ENCODE measurements at regions not wholly inside any gene's neighbourhood (a gene's known extent, or its start where the extent isn't known, plus 50 kb on each side); places are given as distances from the start of the nearest gene placed in this dataset.

GRCh38 chr5:175235251-175235960 is 208.6 kb downstream of the DRD1 start:
- no peak overlapping the region for H3K4me3 ChIP-seq (ENCODE audit: low read depth, low read length)
- no peak for TF ChIP-seq CTCF (IDR thresholded peaks at IDR 0.05; ENCODE audit: low read depth, low read length)

GRCh38 chr5:175230299-175230698 is 213.7 kb downstream of the DRD1 start:
- no peak for TF ChIP-seq CTCF (IDR thresholded peaks at IDR 0.05; ENCODE audit: low read depth, low read length)
- no peak overlapping the region for H3K4me3 ChIP-seq (ENCODE audit: low read depth, low read length)

GRCh38 chr5:175226506-175226905 is 217.5 kb downstream of the DRD1 start:
- no peak for TF ChIP-seq CTCF (IDR thresholded peaks at IDR 0.05; ENCODE audit: low read depth, low read length)
- no peak overlapping the region for H3K4me3 ChIP-seq (ENCODE audit: low read depth, low read length)

- no peak overlapping the region for H3K4me3 ChIP-seq (ENCODE audit: low read depth, low read length)
- TF ChIP-seq CTCF (IDR thresholded peaks at IDR 0.05; ENCODE audit: low read depth, low read length) = no peak
Observed at GRCh38 chr5:175223291-175223690, 220.7 kb downstream of the DRD1 start.

- no peak overlapping the region for H3K4me3 ChIP-seq (ENCODE audit: low read depth, low read length)
- no peak for TF ChIP-seq CTCF (IDR thresholded peaks at IDR 0.05; ENCODE audit: low read depth, low read length)
Observed at GRCh38 chr5:175222621-175223020, 221.4 kb downstream of the DRD1 start.

GRCh38 chr5:175220549-175220948 is 223.4 kb downstream of the DRD1 start:
- no peak overlapping the region for H3K4me3 ChIP-seq (ENCODE audit: low read depth, low read length)
- no peak for TF ChIP-seq CTCF (IDR thresholded peaks at IDR 0.05; ENCODE audit: low read depth, low read length)

GRCh38 chr5:175219366-175219765 is 224.6 kb downstream of the DRD1 start:
- TF ChIP-seq CTCF (IDR thresholded peaks at IDR 0.05; ENCODE audit: low read depth, low read length) = no peak
- no peak overlapping the region for H3K4me3 ChIP-seq (ENCODE audit: low read depth, low read length)
